HG02870 (cell line): ENCODE measurements at regions not wholly inside any gene's neighbourhood (a gene's known extent, or its start where the extent isn't known, plus 50 kb on each side); places are given as distances from the start of the nearest gene placed in this dataset.
"Not testable (repeated sequence)": the region's sequence is repeated elsewhere in the genome, so short reads cannot be mapped to it uniquely, and the experiment has no call there.

Experiments used
- ATAC-seq: cut with Tn5 transposase; IDR thresholded peaks from one replicate; pipeline ENCODE4 v1.9.1; 2021; ENCODE audit warnings: mild to moderate bottlenecking, moderate library complexity; ENCODE audit not compliant: unreplicated experiment

GRCh38 chr2:132317026-132317680 is 99.5 kb upstream of the GPR39 start:
- not testable (repeated sequence) for ATAC-seq

DNA sequence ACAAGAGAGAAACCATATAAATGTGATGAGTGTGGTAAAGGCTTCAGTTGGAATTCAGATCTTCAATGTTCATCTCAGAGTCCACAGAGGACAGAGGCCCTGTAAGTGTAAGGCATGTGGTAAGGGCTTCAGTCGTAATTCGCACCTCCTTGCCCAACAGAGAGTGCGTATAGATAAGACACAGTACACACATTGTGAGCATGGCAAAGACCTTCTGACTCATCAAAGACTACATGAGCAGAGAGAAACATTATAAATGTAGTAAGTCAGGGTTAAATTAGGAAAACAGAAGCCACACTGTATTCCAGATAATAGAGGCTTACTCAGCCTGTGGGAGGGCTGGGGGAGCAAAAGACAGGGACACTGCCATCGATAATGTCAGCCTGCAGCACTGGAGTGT is 98.1 kb upstream of the GPR39 start:
- ATAC-seq: not testable (repeated sequence)

DNA sequence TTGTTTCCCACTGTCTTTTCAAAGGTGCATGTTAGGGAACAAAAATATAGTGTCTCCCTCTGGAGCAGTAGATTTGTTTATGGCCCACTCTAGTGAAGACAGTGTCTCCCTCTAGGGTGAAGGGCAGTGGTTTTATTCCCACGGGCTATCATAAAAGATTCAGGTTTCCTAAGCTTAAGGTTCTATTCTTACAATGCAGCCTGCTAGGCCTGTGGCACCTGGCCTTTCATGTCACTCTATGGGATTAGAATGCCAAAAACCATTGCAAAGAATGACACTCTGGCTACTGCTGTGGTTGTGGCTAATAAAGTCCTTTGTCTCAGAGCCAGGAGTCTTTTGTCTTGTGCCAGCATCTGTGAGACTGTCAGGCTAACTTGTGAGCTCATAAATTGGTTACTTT is 92.6 kb upstream of the GPR39 start:
- not testable (repeated sequence) for ATAC-seq

GRCh38 chr2:132332345-132333033 is 84.1 kb upstream of the GPR39 start:
- not testable (repeated sequence) for ATAC-seq

- ATAC-seq: not testable (repeated sequence)
These were observed 79.5 kb upstream of the GPR39 start for GRCh38 chr2:132337135-132337534.

GRCh38 chr2:132337844-132338243 is 78.8 kb upstream of the GPR39 start:
- ATAC-seq: not testable (repeated sequence)

DNA sequence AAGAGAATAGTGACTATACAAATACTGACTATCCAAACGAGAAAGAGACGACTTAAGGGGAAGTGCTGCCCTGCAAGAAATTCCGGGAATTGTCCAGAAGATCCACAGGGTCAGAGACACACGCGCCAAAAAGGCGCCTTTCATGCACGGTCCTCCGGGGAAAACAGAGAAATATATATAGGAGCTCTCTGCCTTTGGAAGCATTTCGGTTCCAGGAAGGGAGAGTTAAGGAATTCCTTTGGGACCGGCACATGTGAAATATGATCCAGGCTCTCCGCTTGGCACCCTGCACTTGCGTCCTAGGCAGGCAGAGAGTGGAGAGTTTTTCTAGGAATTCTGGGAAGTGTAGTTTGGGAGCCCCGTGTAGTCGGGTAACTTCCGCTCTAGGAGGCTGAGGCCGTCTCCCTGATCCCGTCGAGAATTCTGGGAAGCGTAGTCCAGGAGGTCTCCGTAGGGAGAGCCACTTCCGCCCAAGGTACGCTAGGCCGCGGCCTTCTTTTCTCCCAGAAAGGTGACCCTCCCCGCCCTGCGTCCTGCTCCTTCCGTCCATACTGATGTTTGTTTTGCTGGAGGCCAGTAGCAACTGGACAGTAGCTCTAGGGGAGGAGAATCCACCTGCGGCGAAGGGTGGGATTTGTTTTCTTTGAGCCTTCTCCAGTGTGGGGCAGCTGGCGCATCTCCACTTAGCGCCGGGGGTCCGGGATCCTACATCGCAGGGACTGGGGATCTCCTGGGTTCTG is 69.4 kb upstream of the GPR39 start:
- ATAC-seq: not testable (repeated sequence)

DNA sequence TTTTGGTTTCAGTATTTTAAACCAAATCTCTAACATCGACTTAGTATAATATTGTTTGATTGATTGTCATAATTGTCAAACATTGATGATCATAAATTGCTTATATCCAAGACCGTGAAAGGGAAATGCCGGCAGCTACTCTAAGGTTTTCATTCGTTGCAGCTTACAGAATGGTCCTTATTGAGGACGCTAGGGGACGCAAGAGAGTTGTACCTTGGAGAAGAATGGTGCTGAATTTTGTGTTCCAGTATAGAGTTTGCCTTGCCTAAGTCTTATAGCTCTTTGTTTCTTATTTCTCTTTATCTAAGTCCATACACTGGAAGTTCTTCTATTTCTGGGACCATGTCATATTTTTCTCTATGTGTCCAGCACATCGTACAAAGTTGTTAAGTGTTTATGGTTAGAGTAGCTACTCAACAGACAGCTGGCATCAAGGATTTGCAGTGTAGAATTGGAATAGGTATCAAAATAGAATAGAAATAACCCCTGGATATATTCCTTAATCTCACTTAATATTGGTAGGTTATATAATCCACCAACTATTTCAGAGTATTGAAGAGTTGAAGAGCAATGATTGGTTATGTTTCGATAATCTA is 67.4 kb upstream of the GPR39 start:
- peak; percentile 47 for ATAC-seq

DNA sequence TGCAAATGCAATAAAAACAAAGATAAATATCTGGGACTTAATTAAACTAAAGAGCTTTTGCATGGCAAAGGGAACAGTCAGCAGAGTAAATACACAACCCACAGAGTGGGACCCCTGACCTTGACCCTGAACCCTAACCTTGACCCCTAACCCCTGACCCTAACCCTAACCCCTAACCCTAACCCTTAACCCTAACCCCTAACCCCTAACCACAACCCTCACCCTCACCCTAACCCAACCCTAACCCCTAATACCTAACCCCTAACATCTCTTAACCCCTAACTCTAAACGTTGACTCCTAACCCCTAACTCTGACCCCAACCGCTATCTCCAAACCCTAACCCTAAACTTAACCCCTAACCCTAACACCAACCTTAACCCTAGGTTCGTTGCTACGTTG is 64.9 kb upstream of the GPR39 start:
- ATAC-seq: not testable (repeated sequence)

- ATAC-seq: not testable (repeated sequence)
These were observed 64.1 kb upstream of the GPR39 start for GRCh38 chr2:132352481-132353001.

DNA sequence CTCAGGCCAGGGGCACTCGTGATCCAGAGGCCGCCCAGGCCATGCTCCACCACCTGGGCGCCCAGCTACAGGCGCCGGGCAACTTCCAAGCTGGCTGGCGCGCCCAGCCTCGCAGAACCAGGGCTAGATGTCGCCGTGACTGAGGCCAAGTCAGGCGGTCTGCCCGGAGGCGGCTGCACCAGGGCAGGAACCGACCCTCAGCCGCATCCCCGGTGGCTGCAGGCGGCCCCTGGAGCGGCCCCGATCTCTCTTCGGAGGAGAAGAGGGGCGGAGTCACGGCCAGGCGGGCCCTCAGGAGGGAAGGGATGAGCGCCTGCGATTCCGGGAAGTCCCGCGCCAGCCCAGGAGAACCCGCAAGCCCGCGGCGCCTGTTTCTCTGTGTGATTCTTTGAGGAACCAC is 63.2 kb upstream of the GPR39 start:
- not testable (repeated sequence) for ATAC-seq

- not testable (repeated sequence) for ATAC-seq
These were observed 55.6 kb upstream of the GPR39 start for GRCh38 chr2:132360964-132361363.

DNA sequence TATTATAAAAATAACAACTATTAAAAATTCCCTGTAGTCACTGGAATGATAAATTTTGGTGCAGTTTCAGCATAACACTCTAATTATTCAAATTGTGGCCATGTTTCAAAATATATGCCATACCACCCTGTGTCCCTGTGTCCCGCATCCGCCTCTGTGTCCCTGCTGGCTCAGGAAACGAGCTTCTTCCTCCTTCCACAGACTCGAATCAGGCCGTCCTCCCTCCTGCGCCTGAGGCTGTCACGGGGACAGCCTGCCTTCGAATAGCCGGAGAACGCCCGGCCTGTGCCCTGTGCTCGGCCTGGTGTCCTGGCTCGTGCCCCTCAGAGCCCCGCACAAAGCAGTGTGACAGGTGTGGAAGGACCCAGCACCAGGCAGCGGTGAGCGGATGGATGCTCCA is 55.1 kb upstream of the GPR39 start:
- not testable (repeated sequence) for ATAC-seq

- ATAC-seq: not testable (repeated sequence)
These were observed 53.3 kb upstream of the GPR39 start for GRCh38 chr2:132363352-132363751.

GRCh38 chr2:132365963-132366362 is 50.6 kb upstream of the GPR39 start:
- not testable (repeated sequence) for ATAC-seq

DNA sequence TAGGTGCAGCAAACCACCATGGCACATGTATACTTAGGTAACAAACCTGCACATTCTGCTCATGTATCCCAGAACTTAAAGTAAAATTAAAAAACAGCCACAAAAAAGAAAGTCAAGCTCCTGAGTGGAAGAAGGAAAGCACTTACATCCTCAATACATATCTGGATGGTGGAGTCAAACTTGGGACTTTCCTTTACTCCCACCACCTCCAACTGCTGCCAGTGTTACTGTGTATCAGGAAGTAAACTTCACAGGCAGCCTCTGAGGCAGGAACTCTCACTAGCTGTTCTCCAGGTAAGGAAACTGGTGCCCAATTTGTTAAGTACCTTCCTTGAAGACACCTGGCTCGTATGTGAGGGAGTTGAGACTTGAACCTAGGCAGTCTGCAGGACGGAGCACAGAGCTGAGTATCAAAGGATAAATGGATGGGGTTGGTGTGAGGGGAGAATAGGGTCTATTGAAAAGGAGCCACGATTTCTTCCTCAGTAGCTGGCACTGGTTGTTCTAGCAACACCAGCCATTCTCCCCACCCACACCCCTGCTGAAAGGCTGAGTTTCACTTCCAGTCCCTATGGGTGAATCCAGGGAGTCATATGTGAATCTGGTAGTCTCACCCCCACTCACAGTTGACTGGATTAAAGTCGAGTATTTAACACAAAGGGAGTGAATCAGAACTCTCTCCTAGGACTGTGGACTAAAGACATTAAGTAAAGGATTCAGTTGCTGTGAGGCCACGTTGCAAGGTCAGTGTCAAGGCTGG is 50.0 kb upstream of the GPR39 start:
- no peak for ATAC-seq
